ENCODE measurements at regions not wholly inside any gene's neighbourhood (a gene's known extent, or its start where the extent isn't known, plus 50 kb on each side); places are given as distances from the start of the nearest gene placed in this dataset.

DNA sequence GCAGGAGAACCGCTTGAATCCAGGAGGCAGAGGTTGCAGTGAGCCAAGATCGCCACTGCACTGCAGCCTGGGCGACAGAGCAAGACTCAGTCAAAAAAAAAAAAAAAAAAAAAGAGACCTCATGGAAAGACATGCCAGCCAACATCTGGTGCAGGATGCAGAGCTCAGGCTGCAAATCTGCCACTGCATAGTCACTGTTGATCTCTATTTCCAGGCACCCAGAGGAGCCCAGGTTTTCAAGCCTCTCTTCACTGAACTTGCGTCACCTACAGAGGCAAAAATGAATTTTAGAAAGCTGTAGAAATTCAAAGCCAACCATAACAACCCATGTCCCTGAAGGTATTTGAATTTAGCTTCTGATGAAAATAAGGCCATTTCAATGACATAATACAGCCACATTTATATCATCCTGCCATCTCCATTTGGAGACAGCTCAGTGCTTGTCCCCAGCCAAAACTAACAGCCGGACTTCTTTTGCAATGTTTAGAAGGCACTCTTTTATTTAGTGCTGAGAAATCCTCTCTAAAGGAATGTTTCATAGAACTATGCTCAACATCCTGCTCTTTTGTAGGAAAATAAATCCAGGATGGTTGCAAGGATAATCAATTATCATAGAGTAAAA lies 113.3 kb downstream of the SNX18 start:
- TF ChIP-seq, protein P1, sequence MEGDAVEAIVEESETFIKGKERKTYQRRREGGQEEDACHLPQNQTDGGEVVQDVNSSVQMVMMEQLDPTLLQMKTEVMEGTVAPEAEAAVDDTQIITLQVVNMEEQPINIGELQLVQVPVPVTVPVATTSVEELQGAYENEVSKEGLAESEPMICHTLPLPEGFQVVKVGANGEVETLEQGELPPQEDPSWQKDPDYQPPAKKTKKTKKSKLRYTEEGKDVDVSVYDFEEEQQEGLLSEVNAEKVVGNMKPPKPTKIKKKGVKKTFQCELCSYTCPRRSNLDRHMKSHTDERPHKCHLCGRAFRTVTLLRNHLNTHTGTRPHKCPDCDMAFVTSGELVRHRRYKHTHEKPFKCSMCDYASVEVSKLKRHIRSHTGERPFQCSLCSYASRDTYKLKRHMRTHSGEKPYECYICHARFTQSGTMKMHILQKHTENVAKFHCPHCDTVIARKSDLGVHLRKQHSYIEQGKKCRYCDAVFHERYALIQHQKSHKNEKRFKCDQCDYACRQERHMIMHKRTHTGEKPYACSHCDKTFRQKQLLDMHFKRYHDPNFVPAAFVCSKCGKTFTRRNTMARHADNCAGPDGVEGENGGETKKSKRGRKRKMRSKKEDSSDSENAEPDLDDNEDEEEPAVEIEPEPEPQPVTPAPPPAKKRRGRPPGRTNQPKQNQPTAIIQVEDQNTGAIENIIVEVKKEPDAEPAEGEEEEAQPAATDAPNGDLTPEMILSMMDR (IDR thresholded peaks at IDR 0.05; ENCODE audit: low read depth, low read length), result no peak
- TF ChIP-seq EZH2phosphoT487 (IDR thresholded peaks at IDR 0.05; ENCODE audit: low read depth), result no peak

Data from OCI-LY3 (cell line).